MCF 10A (cell line): ENCODE measurements at regions not wholly inside any gene's neighbourhood (a gene's known extent, or its start where the extent isn't known, plus 50 kb on each side); places are given as distances from the start of the nearest gene placed in this dataset.
A peak's percentile ranks its signal among the peaks of the same experiment; 100 is the strongest.

Experiments used
- BruUV-seq: library from RNA; stranded (reverse); fragments of 400-500 nt; replicated peaks from 2 replicates; lab custom pipeline; 2021; lab: Mats Ljungman, UMichigan
- CTCF ChIA-PET: fragments of 300-600 bp; sonication (Branson Sonifier 250); formaldehyde crosslinking; extraction: SDS; loops from one replicate; lab custom pipeline; 2021; ENCODE audit warnings: antibody characterized with exemption, inconsistent platforms; lab: Yijun Ruan, JAX
- POLR2A ChIA-PET: fragments of 300-600, 350-650 bp; sonication (Branson Sonifier 250); formaldehyde crosslinking; extraction: SDS; loops from one replicate; lab custom pipeline; 2020; ENCODE audit warnings: antibody characterized with exemption, inconsistent platforms; lab: Yijun Ruan, JAX
- DNase-seq: peaks from one replicate; pipeline ENCODE4 v3.0.0-alpha.2; 2018; ENCODE audit not compliant: unreplicated experiment
- H3K27ac Mint-ChIP-seq: one replicate; pipeline ENCODE4 v1.8.0; 2022; ENCODE audit warnings: mild to moderate bottlenecking, low read depth, mixed read lengths; ENCODE audit not compliant: unreplicated experiment
- H3K27me3 Mint-ChIP-seq: one replicate; pipeline ENCODE4 v1.8.0; 2022; ENCODE audit warnings: mixed read lengths; ENCODE audit not compliant: insufficient read depth, unreplicated experiment
- H3K36me3 Mint-ChIP-seq: one replicate; pipeline ENCODE4 v1.8.0; 2022; ENCODE audit warnings: mild to moderate bottlenecking, moderate library complexity, mixed read lengths; ENCODE audit not compliant: insufficient read depth, unreplicated experiment
- H3K4me1 Mint-ChIP-seq: one replicate; pipeline ENCODE4 v1.8.0; 2022; ENCODE audit warnings: mixed read lengths; ENCODE audit not compliant: insufficient read depth, unreplicated experiment
- H3K4me3 Mint-ChIP-seq: one replicate; pipeline ENCODE4 v1.8.0; 2022; ENCODE audit warnings: mild to moderate bottlenecking, moderate library complexity, mixed read lengths; ENCODE audit not compliant: unreplicated experiment
- H3K9me3 Mint-ChIP-seq: one replicate; pipeline ENCODE4 v1.8.0; 2022; ENCODE audit warnings: mixed read lengths; ENCODE audit not compliant: unreplicated experiment
- CTCF ChIP-seq: fragments of 200-600 bp; IDR thresholded peaks from one replicate; pipeline ENCODE4 v1.8.0; 2022; ENCODE audit warnings: antibody characterized with exemption, mild to moderate bottlenecking; ENCODE audit not compliant: unreplicated experiment
- intact Hi-C: fragments of 100-400 bp; cut with micrococcal nuclease; formaldehyde crosslinking; loops from 2 replicates; pipeline ENCODE4 v1.14.1; 2022

GRCh38 chr14:87652278-87652677, 340.7 kb downstream of the GALC start:
- no peaks in the 10 kb centered on the region for H3K27me3 Mint-ChIP-seq
- peaks cover 7% of the 10 kb centered on the region for H3K36me3 Mint-ChIP-seq
- ChIA-PET CTCF (no interaction called here), POLR2A (no interaction called here)
- no peak overlapping the region for H3K4me3 Mint-ChIP-seq
- no peak overlapping the region for H3K27ac Mint-ChIP-seq
- H3K4me1 Mint-ChIP-seq: no peaks in the 10 kb centered on the region
- no peak for TF ChIP-seq CTCF
- no peak for DNase-seq
- no TSS peak for BruUV-seq
- intact Hi-C loops: no loop called here
- peaks cover 19% of the 10 kb centered on the region for H3K9me3 Mint-ChIP-seq

- peaks cover 12% of the 10 kb centered on the region for H3K9me3 Mint-ChIP-seq
- H3K4me3 Mint-ChIP-seq: no peak overlapping the region
- ChIA-PET CTCF (no interaction called here), POLR2A (no interaction called here)
- TF ChIP-seq CTCF: no peak
- BruUV-seq: no TSS peak
- no peak for DNase-seq
- no peaks in the 10 kb centered on the region for H3K36me3 Mint-ChIP-seq
- H3K27ac Mint-ChIP-seq: no peak overlapping the region
- H3K27me3 Mint-ChIP-seq: no peaks in the 10 kb centered on the region
- H3K4me1 Mint-ChIP-seq: no peaks in the 10 kb centered on the region
- intact Hi-C loops: no loop called here
Measured at GRCh38 chr14:87644689-87645088, 348.3 kb downstream of the GALC start.

GRCh38 chr14:87643005-87643404, 350.0 kb downstream of the GALC start:
- CTCF ChIA-PET: no interaction called here
- Mint-ChIP-seq H3K27ac (no peak overlapping the region), H3K9me3 (no peaks in the 10 kb centered on the region), H3K36me3 (no peaks in the 10 kb centered on the region), H3K27me3 (no peaks in the 10 kb centered on the region), H3K4me1 (no peaks in the 10 kb centered on the region), H3K4me3 (no peak overlapping the region)
- DNase-seq: peak; percentile 40
- TF ChIP-seq CTCF: no peak
- no TSS peak for BruUV-seq
- POLR2A ChIA-PET: no interaction called here
- intact Hi-C loops: no loop called here

GRCh38 chr14:87640553-87640952, 352.4 kb downstream of the GALC start:
- H3K4me1 Mint-ChIP-seq: no peaks in the 10 kb centered on the region
- no peaks in the 10 kb centered on the region for H3K36me3 Mint-ChIP-seq
- no peak for DNase-seq
- ChIA-PET CTCF (interaction anchor here (1.3 to 1.5 kb wide), 2 partner anchors 11 to 24 kb away, joined by 3 to 4 read pairs; no protein-coding TSS in a partner anchor), POLR2A (no interaction called here)
- BruUV-seq: no TSS peak
- no peaks in the 10 kb centered on the region for H3K27me3 Mint-ChIP-seq
- no peak overlapping the region for H3K27ac Mint-ChIP-seq
- no peak overlapping the region for H3K4me3 Mint-ChIP-seq
- no peak for TF ChIP-seq CTCF
- no peaks in the 10 kb centered on the region for H3K9me3 Mint-ChIP-seq
- intact Hi-C loops: no loop called here
